Testis (tissue), 2 donors: ENCODE measurements at regions not wholly inside any gene's neighbourhood (a gene's known extent, or its start where the extent isn't known, plus 50 kb on each side); places are given as distances from the start of the nearest gene placed in this dataset.

ENCODE experiments used
- DNase-seq: peaks from one replicate; pipeline ENCODE4 v3.0.0-alpha.2; 2019
- H3K27ac ChIP-seq, 2 donors: fragments of 200-600 bp; sonication (generic); one replicate each; pipeline ENCODE4 v1.5.1; 2019
- H3K27me3 ChIP-seq: fragments of 200-600 bp; sonication (generic); one replicate; pipeline ENCODE4 v1.5.1; 2019
- H3K36me3 ChIP-seq: fragments of 200-600 bp; sonication (generic); one replicate; pipeline ENCODE4 v1.5.1; 2017; ENCODE audit warnings: low read depth; ENCODE audit errors: missing control alignments
- H3K4me1 ChIP-seq: fragments of 200-600 bp; sonication (generic); one replicate; pipeline ENCODE4 v1.5.1; 2019
- H3K4me3 ChIP-seq, 2 donors: fragments of 200-600 bp; sonication (generic); one replicate each; pipeline ENCODE4 v1.5.1; 2017 to 2019
- H3K9me3 ChIP-seq: fragments of 200-600 bp; sonication (generic); one replicate; pipeline ENCODE4 v1.5.1; 2017
- CTCF ChIP-seq, 3 experiments: fragments of 450-650 bp in 2 of 3; fragments of 200-600 bp in 1 of 3; sonication (generic) in 1 of 3; IDR thresholded peaks; one replicate each; pipeline ENCODE4 v1.5.1; 2016 to 2019; ENCODE audit warnings: antibody characterized with exemption in 3 of 3, mild to moderate bottlenecking in 2 of 3, moderate library complexity in 1 of 3
- POLR2A ChIP-seq: fragments of 450-650 bp; IDR thresholded peaks from one replicate; pipeline ENCODE4 v1.6.1; 2017; ENCODE audit warnings: antibody characterized with exemption, mild to moderate bottlenecking, moderate library complexity
- WGBS, 2 donors: methylation state at CpG; one replicate each; pipeline ENCODE4 v1.1.5; 2018; 5-methylcytosine and 5-hydroxymethylcytosine counted together
- intact Hi-C: fragments of 100-400 bp; cut with DNase I; formaldehyde crosslinking; loops from one replicate; pipeline ENCODE4 v1.15.1; 2023; ENCODE audit warnings: low total_unique reads

- Histone ChIP-seq H3K4me1 (no peaks in the 10 kb centered on the region), H3K27ac (no peak overlapping the region), H3K36me3 (no peaks in the 10 kb centered on the region), H3K9me3 (no peaks in the 10 kb centered on the region), H3K4me3 (no peak overlapping the region), H3K27me3 (no peaks in the 10 kb centered on the region)
- intact Hi-C loops = no loop called here
- TF ChIP-seq CTCF (IDR thresholded peaks at IDR 0.05) (no peak), POLR2A (no peak)
- DNase-seq = no peak
Observed at GRCh38 chr1:177597393-177597792, 372.5 kb downstream of the SEC16B start.

- DNase-seq = no peak
- Histone ChIP-seq H3K4me1 (no peaks in the 10 kb centered on the region), H3K4me3 (no peak overlapping the region), H3K27ac (no peak overlapping the region), H3K9me3 (no peaks in the 10 kb centered on the region), H3K27me3 (no peaks in the 10 kb centered on the region), H3K36me3 (no peaks in the 10 kb centered on the region)
- TF ChIP-seq POLR2A = no peak
- TF ChIP-seq CTCF (IDR thresholded peaks at IDR 0.05) = no peak
- intact Hi-C loops = no loop called here
- WGBS, 2 donors = 78 to 81% methylated on average over 2 of the region's 2 CpGs
Observed at GRCh38 chr1:177596485-177596884, 373.4 kb downstream of the SEC16B start.

- H3K4me3 ChIP-seq = no peak overlapping the region
- H3K27me3 ChIP-seq = no peaks in the 10 kb centered on the region
- no peaks in the 10 kb centered on the region for H3K4me1 ChIP-seq
- 83 to 88% methylated on average over 3 of the region's 3 CpGs for WGBS, 2 donors
- no peak for DNase-seq
- H3K36me3 ChIP-seq = no peaks in the 10 kb centered on the region
- no peaks in the 10 kb centered on the region for H3K9me3 ChIP-seq
- no peak for TF ChIP-seq POLR2A
- no peak for TF ChIP-seq CTCF (IDR thresholded peaks at IDR 0.05)
- intact Hi-C loops = no loop called here
- no peak overlapping the region for H3K27ac ChIP-seq
Observed at GRCh38 chr1:177593105-177593504, 376.8 kb downstream of the SEC16B start.

- 69 to 78% methylated on average over 4 of the region's 4 CpGs for WGBS, 2 donors
- DNase-seq = no peak
- H3K4me3 ChIP-seq = no peak overlapping the region
- H3K9me3 ChIP-seq = no peaks in the 10 kb centered on the region
- H3K27ac ChIP-seq = no peak overlapping the region
- H3K4me1 ChIP-seq = no peaks in the 10 kb centered on the region
- no peaks in the 10 kb centered on the region for H3K27me3 ChIP-seq
- H3K36me3 ChIP-seq = no peaks in the 10 kb centered on the region
- no peak for TF ChIP-seq CTCF (IDR thresholded peaks at IDR 0.05)
- no peak for TF ChIP-seq POLR2A
- intact Hi-C loops = no loop called here
Observed at GRCh38 chr1:177592624-177593023, 377.2 kb downstream of the SEC16B start.

GRCh38 chr1:177591155-177591554 is 378.7 kb downstream of the SEC16B start:
- H3K36me3 ChIP-seq = no peaks in the 10 kb centered on the region
- TF ChIP-seq POLR2A (no peak), CTCF (IDR thresholded peaks at IDR 0.05) (no peak)
- H3K27ac ChIP-seq = no peak overlapping the region
- no peaks in the 10 kb centered on the region for H3K4me1 ChIP-seq
- H3K27me3 ChIP-seq = no peaks in the 10 kb centered on the region
- intact Hi-C loops = no loop called here
- DNase-seq = no peak
- no peaks in the 10 kb centered on the region for H3K9me3 ChIP-seq
- WGBS, 2 donors = 73 to 82% methylated on average over 11 of the region's 11 CpGs
- no peak overlapping the region for H3K4me3 ChIP-seq
